ENCODE measurements at regions not wholly inside any gene's neighbourhood (a gene's known extent, or its start where the extent isn't known, plus 50 kb on each side); places are given as distances from the start of the nearest gene placed in this dataset.

DNA sequence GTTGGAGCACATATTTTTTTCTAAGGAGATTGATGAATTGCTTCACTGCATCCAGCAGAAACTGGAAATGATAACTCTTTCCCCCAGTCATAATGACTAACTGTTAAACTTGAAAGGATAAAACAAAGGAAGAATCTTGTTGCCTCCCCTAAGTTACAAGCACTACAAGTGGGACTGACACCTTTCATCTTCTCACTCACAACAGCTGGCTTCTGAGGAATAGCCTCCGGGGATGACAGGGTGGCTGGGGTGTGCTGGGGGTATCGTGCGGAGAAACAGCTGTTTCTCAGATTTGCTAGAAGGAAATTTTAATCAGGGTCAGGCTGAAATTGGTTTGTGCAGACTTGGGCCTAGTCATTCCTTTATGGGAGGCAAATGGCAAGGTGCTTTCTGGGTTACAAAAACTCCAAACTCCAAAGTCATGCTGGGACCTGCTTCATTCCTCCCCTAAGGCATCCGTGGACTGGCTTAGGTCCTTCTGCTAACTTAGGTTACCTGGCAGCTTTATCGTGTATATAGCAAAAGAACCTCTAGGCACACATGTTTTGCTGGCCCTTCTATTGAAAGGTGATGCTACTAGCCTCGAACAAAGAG, 557.2 kb downstream of the TOX3 start:
- TF ChIP-seq, protein P1, sequence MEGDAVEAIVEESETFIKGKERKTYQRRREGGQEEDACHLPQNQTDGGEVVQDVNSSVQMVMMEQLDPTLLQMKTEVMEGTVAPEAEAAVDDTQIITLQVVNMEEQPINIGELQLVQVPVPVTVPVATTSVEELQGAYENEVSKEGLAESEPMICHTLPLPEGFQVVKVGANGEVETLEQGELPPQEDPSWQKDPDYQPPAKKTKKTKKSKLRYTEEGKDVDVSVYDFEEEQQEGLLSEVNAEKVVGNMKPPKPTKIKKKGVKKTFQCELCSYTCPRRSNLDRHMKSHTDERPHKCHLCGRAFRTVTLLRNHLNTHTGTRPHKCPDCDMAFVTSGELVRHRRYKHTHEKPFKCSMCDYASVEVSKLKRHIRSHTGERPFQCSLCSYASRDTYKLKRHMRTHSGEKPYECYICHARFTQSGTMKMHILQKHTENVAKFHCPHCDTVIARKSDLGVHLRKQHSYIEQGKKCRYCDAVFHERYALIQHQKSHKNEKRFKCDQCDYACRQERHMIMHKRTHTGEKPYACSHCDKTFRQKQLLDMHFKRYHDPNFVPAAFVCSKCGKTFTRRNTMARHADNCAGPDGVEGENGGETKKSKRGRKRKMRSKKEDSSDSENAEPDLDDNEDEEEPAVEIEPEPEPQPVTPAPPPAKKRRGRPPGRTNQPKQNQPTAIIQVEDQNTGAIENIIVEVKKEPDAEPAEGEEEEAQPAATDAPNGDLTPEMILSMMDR (IDR thresholded peaks at IDR 0.05; ENCODE audit: low read depth, low read length): no peak
- H3K27ac ChIP-seq: no peak overlapping the region
- no peak overlapping the region for H3K4me3 ChIP-seq (ENCODE audit: low read depth, low read length)
- H3K27me3 ChIP-seq (ENCODE audit: insufficient read depth, low read depth, severe bottlenecking): no peaks in the 10 kb centered on the region
- no peaks in the 10 kb centered on the region for H3K9me3 ChIP-seq (ENCODE audit: severe bottlenecking)
- no peaks in the 10 kb centered on the region for H3K36me3 ChIP-seq
- no peak for DNase-seq

GRCh38 chr16:51988977-51989376, 558.0 kb downstream of the TOX3 start:
- Histone ChIP-seq H3K27ac (no peak overlapping the region), H3K27me3 (ENCODE audit: insufficient read depth, low read depth, severe bottlenecking) (no peaks in the 10 kb centered on the region), H3K4me3 (ENCODE audit: low read depth, low read length) (no peak overlapping the region), H3K36me3 (no peaks in the 10 kb centered on the region), H3K9me3 (ENCODE audit: severe bottlenecking) (no peaks in the 10 kb centered on the region)
- no peak for DNase-seq
- TF ChIP-seq, protein P1 (IDR thresholded peaks at IDR 0.05; ENCODE audit: low read depth, low read length): no peak

- Histone ChIP-seq H3K27ac (no peak overlapping the region), H3K9me3 (ENCODE audit: severe bottlenecking) (no peaks in the 10 kb centered on the region), H3K27me3 (ENCODE audit: insufficient read depth, low read depth, severe bottlenecking) (no peaks in the 10 kb centered on the region), H3K36me3 (no peaks in the 10 kb centered on the region), H3K4me3 (ENCODE audit: low read depth, low read length) (no peak overlapping the region)
- no peak for DNase-seq
- TF ChIP-seq, protein P1 (IDR thresholded peaks at IDR 0.05; ENCODE audit: low read depth, low read length): no peak
These were observed 559.4 kb downstream of the TOX3 start for GRCh38 chr16:51987519-51987918.

DNA sequence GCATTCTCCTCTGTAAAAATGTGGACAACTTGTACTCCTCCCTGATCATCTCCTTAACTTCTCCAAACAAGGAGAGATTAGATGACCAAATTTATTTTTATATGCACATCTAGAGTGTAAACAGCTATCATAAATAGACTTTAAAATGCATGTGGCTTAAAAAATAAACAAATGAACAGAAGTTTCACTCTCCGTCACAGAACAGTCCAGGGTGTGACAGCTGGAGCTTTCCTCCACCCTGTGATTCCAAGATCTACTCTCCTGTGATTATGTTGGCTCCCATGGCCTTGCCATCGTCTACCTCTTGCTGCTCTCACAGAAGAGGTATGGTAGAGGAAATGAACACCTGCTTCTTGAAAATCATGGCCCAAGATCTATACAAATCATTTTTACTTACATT, 560.2 kb downstream of the TOX3 start:
- Histone ChIP-seq H3K27me3 (ENCODE audit: insufficient read depth, low read depth, severe bottlenecking) (no peaks in the 10 kb centered on the region), H3K36me3 (no peaks in the 10 kb centered on the region), H3K27ac (no peak overlapping the region), H3K9me3 (ENCODE audit: severe bottlenecking) (no peaks in the 10 kb centered on the region), H3K4me3 (ENCODE audit: low read depth, low read length) (no peak overlapping the region)
- no peak for DNase-seq
- TF ChIP-seq, protein P1 (IDR thresholded peaks at IDR 0.05; ENCODE audit: low read depth, low read length): no peak

- TF ChIP-seq, protein P1 (IDR thresholded peaks at IDR 0.05; ENCODE audit: low read depth, low read length): no peak
- H3K9me3 ChIP-seq (ENCODE audit: severe bottlenecking): no peaks in the 10 kb centered on the region
- H3K27ac ChIP-seq: no peak overlapping the region
- no peaks in the 10 kb centered on the region for H3K36me3 ChIP-seq
- H3K4me3 ChIP-seq (ENCODE audit: low read depth, low read length): no peak overlapping the region
- no peak for DNase-seq
- no peaks in the 10 kb centered on the region for H3K27me3 ChIP-seq (ENCODE audit: insufficient read depth, low read depth, severe bottlenecking)
These were observed 560.6 kb downstream of the TOX3 start for GRCh38 chr16:51986301-51986700.

GRCh38 chr16:51985126-51985525, 561.8 kb downstream of the TOX3 start:
- H3K27ac ChIP-seq: no peak overlapping the region
- H3K27me3 ChIP-seq (ENCODE audit: insufficient read depth, low read depth, severe bottlenecking): no peaks in the 10 kb centered on the region
- H3K4me3 ChIP-seq (ENCODE audit: low read depth, low read length): no peak overlapping the region
- no peak for DNase-seq
- no peaks in the 10 kb centered on the region for H3K36me3 ChIP-seq
- H3K9me3 ChIP-seq (ENCODE audit: severe bottlenecking): no peaks in the 10 kb centered on the region
- TF ChIP-seq, protein P1 (IDR thresholded peaks at IDR 0.05; ENCODE audit: low read depth, low read length): no peak
